ENCODE measurements at regions not wholly inside any gene's neighbourhood (a gene's known extent, or its start where the extent isn't known, plus 50 kb on each side); places are given as distances from the start of the nearest gene placed in this dataset.
A peak's percentile ranks its signal among the peaks of the same experiment; 100 is the strongest.

GRCh38 chr17:83180264-83180995 lies 101.0 kb downstream of the METRNL start:
- Histone ChIP-seq H3K9ac (replicated peaks in 1 of 4; ENCODE audit: extremely low read depth in 1 of 4, low read depth in 3 of 4, low read length in 3 of 4) (no peak overlapping the region), H3K4me3 (ENCODE audit: extremely low read depth in 1 of 4, insufficient read depth in 2 of 4, low read depth in 3 of 4, low read length in 4 of 4) (no peak overlapping the region), H3K36me3 (ENCODE audit: control insufficient read depth in 2 of 4, insufficient read depth in 4 of 4, low read length in 3 of 4) (no peaks in the 10 kb centered on the region), H2AFZ (ENCODE audit: low read length) (no peak overlapping the region), H2BK12ac (ENCODE audit: low read depth, low read length) (no peak overlapping the region), H2BK120ac (replicated peaks; ENCODE audit: low read depth, low read length) (no peak overlapping the region), H3K4ac (replicated peaks; ENCODE audit: insufficient read length, low read depth, low read length) (no peak overlapping the region), H2BK20ac (ENCODE audit: low read length) (no peak overlapping the region), H3K79me2 (ENCODE audit: control insufficient read depth in 1 of 2, insufficient read depth in 2 of 2, low read length in 2 of 2) (no peaks in the 10 kb centered on the region), H2AK5ac (ENCODE audit: low read depth, low read length) (no peak overlapping the region), H4K91ac (replicated peaks; ENCODE audit: insufficient read length, low read length) (no peak overlapping the region), H2BK15ac (ENCODE audit: low read length) (no peak overlapping the region), H3K14ac (ENCODE audit: insufficient read length) (no peak overlapping the region), H3K27ac (ENCODE audit: low read depth, low read length) (no peak overlapping the region), H3K23me2 (ENCODE audit: low read depth, low read length) (no peaks in the 10 kb centered on the region), H3K4me1 (replicated peaks in 1 of 4; ENCODE audit: control insufficient read depth in 3 of 4, insufficient read depth in 4 of 4, low read length in 3 of 4) (no peaks in the 10 kb centered on the region), H3K4me2 (ENCODE audit: insufficient read depth in 1 of 2, low read depth in 2 of 2, low read length in 2 of 2) (no peak overlapping the region), H3K79me1 (ENCODE audit: low read depth, low read length) (no peaks in the 10 kb centered on the region), H3K27me3 (replicated peaks in 1 of 4; ENCODE audit: control insufficient read depth in 3 of 4, extremely low read depth in 1 of 4, insufficient read depth in 3 of 4, low read length in 3 of 4) (no peaks in the 10 kb centered on the region; a peak in 1 of 7 replicates), H2BK5ac (ENCODE audit: low read depth, low read length) (no peak overlapping the region), H3K23ac (ENCODE audit: insufficient read length) (no peak overlapping the region), H3K9me3 (ENCODE audit: insufficient read depth in 2 of 2, low read depth in 1 of 2, low read length in 1 of 2) (peaks cover 61 to 89% of the 10 kb centered on the region in 2 experiments), H4K8ac (ENCODE audit: extremely low read depth, insufficient read depth, low read length) (no peak overlapping the region), H4K20me1 (replicated peaks in 1 of 2; ENCODE audit: control insufficient read depth in 1 of 2, insufficient read depth in 2 of 2, low read length in 2 of 2) (no peaks in the 10 kb centered on the region), H4K5ac (ENCODE audit: insufficient read length, low read depth, low read length) (no peak overlapping the region), H3K56ac (replicated peaks; ENCODE audit: insufficient read length, low read depth, low read length) (no peak overlapping the region), H3K18ac (ENCODE audit: extremely low read depth, low read length) (no peak overlapping the region)
- peak in 1 of 2 experiments; percentile 33 for DNase-seq (ENCODE audit: low read depth in 1 of 2, low spot score in 2 of 2)
- CTCF ChIA-PET (ENCODE audit: partially characterized antibody): interaction anchor here (0.9 to 1.8 kb wide), 6 partner anchors 14 to 347 kb away, joined by 3 to 4 read pairs (median 4); no protein-coding TSS in a partner anchor
- POLR2A ChIA-PET (ENCODE audit: partially characterized antibody): no interaction called here
- FAIRE-seq: no peak
- WGBS, 2 experiments (ENCODE audit: extremely low coverage in 1 of 2, insufficient coverage in 1 of 2, insufficient read length in 1 of 2, insufficient replicate concordance in 2 of 2, low coverage in 1 of 2, low lambda C conversion rate in 2 of 2, missing lambda C conversion rate in 1 of 2): 91% methylated on average over 21 of the region's 25 CpGs; no CpG with 5 or more reads in 1 of the 2 experiments
- TF ChIP-seq HDAC6 (IDR thresholded peaks at IDR 0.05; ENCODE audit: low read depth, low read length): no peak
- no peak for TF ChIP-seq TEAD4 (IDR thresholded peaks at IDR 0.05; ENCODE audit: low read depth, low read length)
- TF ChIP-seq TCF12 (IDR thresholded peaks at IDR 0.05; ENCODE audit: low read depth, low read length): no peak
- no peak for TF ChIP-seq POLR2A (IDR thresholded peaks at IDR 0.05; ENCODE audit: control extremely low read depth in 1 of 2, low read depth in 2 of 2, low read length in 2 of 2)
- TF ChIP-seq ASH2L (IDR thresholded peaks at IDR 0.05; ENCODE audit: low read length): no peak
- no peak for TF ChIP-seq BCL11A (IDR thresholded peaks at IDR 0.05; ENCODE audit: low read depth in 2 of 2, low read length in 2 of 2)
- no peak for TF ChIP-seq KDM4A (IDR thresholded peaks at IDR 0.05; ENCODE audit: low read depth, low read length, severe bottlenecking)
- no peak for TF ChIP-seq TAF7 (optimal IDR thresholded peaks at IDR 0.05; ENCODE audit: borderline replicate concordance, low read depth, low read length)
- no peak for TF ChIP-seq CBX5 (IDR thresholded peaks at IDR 0.05; ENCODE audit: low read depth, low read length)
- no peak for TF ChIP-seq EZH2 (IDR thresholded peaks at IDR 0.05; ENCODE audit: low read depth, low read length, severe bottlenecking)
- TF ChIP-seq SP4 (IDR thresholded peaks at IDR 0.05; ENCODE audit: low read length): no peak
- no peak for TF ChIP-seq NRF1 (IDR thresholded peaks at IDR 0.05; ENCODE audit: low read depth, low read length)
- TF ChIP-seq SIRT6 (IDR thresholded peaks at IDR 0.05; ENCODE audit: low read length): no peak
- no peak for TF ChIP-seq MAFK (IDR thresholded peaks at IDR 0.05; ENCODE audit: low read depth, low read length)
- no peak for TF ChIP-seq EP300 (IDR thresholded peaks at IDR 0.05; ENCODE audit: borderline replicate concordance in 1 of 2, low read depth in 2 of 2, low read length in 2 of 2)
